IMR-90 (cell line): ENCODE measurements at regions not wholly inside any gene's neighbourhood (a gene's known extent, or its start where the extent isn't known, plus 50 kb on each side); places are given as distances from the start of the nearest gene placed in this dataset.

Source experiments
- ATAC-seq: fragments of 200-7000 bp; cut with Tn5 transposase; 2 replicates; pipeline ENCODE4 v1.9.1; 2020; ENCODE audit warnings: low read depth, mild to moderate bottlenecking, moderate library complexity
- BruUV-seq: library from RNA; stranded (reverse); fragments of 400-500 nt; replicated peaks from 2 replicates; lab custom pipeline; 2021; lab: Mats Ljungman, UMichigan
- CTCF ChIA-PET: fragments of 300-600 bp; formaldehyde crosslinking; extraction: SDS; loops from one replicate; lab custom pipeline; 2021; ENCODE audit warnings: antibody characterized with exemption; lab: Yijun Ruan, JAX
- POLR2A ChIA-PET: fragments of 300-600 bp; sonication (Branson Sonifier 250); formaldehyde crosslinking; loops from one replicate; lab custom pipeline; 2022; ENCODE audit warnings: antibody characterized with exemption; ENCODE audit not compliant: unreplicated experiment; lab: Charles Lee
- DNase-seq: peaks from one replicate; pipeline ENCODE4 v3.0.0; 2013
- H2AFZ ChIP-seq: replicated peaks from 2 replicates; pipeline ENCODE3; 2013; ENCODE audit warnings: low read length, mild to moderate bottlenecking; ENCODE audit not compliant: poor library complexity
- H2AK5ac ChIP-seq: 2 replicates; pipeline ENCODE4 v1.6.1; 2013; ENCODE audit warnings: low read depth, low read length, inconsistent platforms
- H2AK9ac ChIP-seq: replicated peaks from 2 replicates; pipeline ENCODE3; 2013; ENCODE audit warnings: mild to moderate bottlenecking, low read depth, low read length, moderate library complexity; ENCODE audit not compliant: poor library complexity
- H2BK120ac ChIP-seq: 2 replicates; pipeline ENCODE4 v1.6.1; 2013; ENCODE audit warnings: low read depth, low read length, inconsistent platforms
- H2BK15ac ChIP-seq: 3 replicates; pipeline ENCODE4 v1.6.1; 2013; ENCODE audit warnings: low read depth, low read length, inconsistent platforms
- H2BK20ac ChIP-seq: 2 replicates; pipeline ENCODE4 v1.6.1; 2013; ENCODE audit warnings: low read depth, mild to moderate bottlenecking, inconsistent platforms, low read length, moderate library complexity
- H2BK5ac ChIP-seq: 2 replicates; pipeline ENCODE4 v1.6.1; 2013; ENCODE audit warnings: mild to moderate bottlenecking, low read depth, low read length, inconsistent platforms; ENCODE audit not compliant: poor library complexity, severe bottlenecking
- H3K14ac ChIP-seq: replicated peaks from 2 replicates; pipeline ENCODE4 v1.6.1; 2013; ENCODE audit warnings: low read depth, low read length, inconsistent platforms
- H3K18ac ChIP-seq: 2 replicates; pipeline ENCODE4 v1.6.1; 2013; ENCODE audit warnings: low read depth, low read length, control low read depth
- H3K23ac ChIP-seq: 2 replicates; pipeline ENCODE4 v1.6.1; 2013; ENCODE audit warnings: low read depth, low read length, inconsistent platforms
- H3K27ac ChIP-seq: 2 replicates; pipeline ENCODE4 v1.5.1; 2013; ENCODE audit warnings: mild to moderate bottlenecking, control low read depth, low read length; ENCODE audit not compliant: insufficient read depth
- H3K27me3 ChIP-seq: 2 replicates; pipeline ENCODE4 v1.6.1; 2013; ENCODE audit warnings: low read length; ENCODE audit not compliant: control insufficient read depth, insufficient read depth
- H3K36me3 ChIP-seq: 2 replicates; pipeline ENCODE4 v1.6.1; 2013; ENCODE audit warnings: low read length, mixed read lengths; ENCODE audit not compliant: control insufficient read depth, insufficient read depth
- H3K4ac ChIP-seq: 2 replicates; pipeline ENCODE4 v1.6.1; 2013; ENCODE audit warnings: low read depth, low read length, inconsistent platforms
- H3K4me1 ChIP-seq: 2 replicates; pipeline ENCODE4 v1.6.1; 2013; ENCODE audit warnings: low read length, mixed read lengths; ENCODE audit not compliant: control insufficient read depth, insufficient read depth
- H3K4me2 ChIP-seq: 2 replicates; pipeline ENCODE4 v1.6.1; 2013; ENCODE audit warnings: low read depth, mild to moderate bottlenecking, control low read depth, low read length, moderate library complexity
- H3K4me3 ChIP-seq: 2 replicates; pipeline ENCODE4 v1.5.1; 2013; ENCODE audit warnings: low read depth, mild to moderate bottlenecking, control low read depth, low read length, moderate library complexity; ENCODE audit not compliant: insufficient read depth
- H3K56ac ChIP-seq: 2 replicates; pipeline ENCODE4 v1.6.1; 2013; ENCODE audit warnings: low read length, inconsistent platforms; ENCODE audit not compliant: insufficient read depth; ENCODE audit errors: extremely low read depth
- H3K79me1 ChIP-seq, 2 experiments: 2 replicates each; pipeline ENCODE4 v1.6.1; 2013; ENCODE audit warnings: low read length in 2 of 2, inconsistent platforms in 1 of 2, low read depth in 1 of 2
- H3K9ac ChIP-seq: 2 replicates; pipeline ENCODE4 v1.6.1; 2013; ENCODE audit warnings: low read depth, low read length, control low read depth
- H3K9me1 ChIP-seq: 2 replicates; pipeline ENCODE4 v1.6.1; 2013; ENCODE audit warnings: low read length, inconsistent platforms; ENCODE audit not compliant: insufficient read depth
- H3K9me3 ChIP-seq: 2 replicates; pipeline ENCODE4 v1.6.1; 2013; ENCODE audit warnings: low read length; ENCODE audit not compliant: control insufficient read depth, insufficient read depth
- H4K20me1 ChIP-seq: 2 replicates; pipeline ENCODE4 v1.6.1; 2013; ENCODE audit warnings: low read length, inconsistent platforms; ENCODE audit not compliant: insufficient read depth
- H4K5ac ChIP-seq: 2 replicates; pipeline ENCODE4 v1.6.1; 2013; ENCODE audit warnings: mild to moderate bottlenecking, low read depth, low read length, control low read depth
- H4K8ac ChIP-seq, 2 experiments: 2 replicates each; pipeline ENCODE4 v1.6.1; 2013; ENCODE audit warnings: low read depth in 2 of 2, low read length in 2 of 2, control low read depth in 1 of 2, inconsistent platforms in 1 of 2
- H4K91ac ChIP-seq: 2 replicates; pipeline ENCODE4 v1.6.1; 2013; ENCODE audit warnings: low read depth, low read length, inconsistent platforms; ENCODE audit not compliant: insufficient read depth
- BHLHE40 ChIP-seq: fragments of 150-350 bp; IDR thresholded peaks from 2 replicates; pipeline ENCODE4 v1.6.1; 2016; ENCODE audit warnings: mild to moderate bottlenecking, low read depth, low read length
- CEBPB ChIP-seq: IDR thresholded peaks from 2 replicates; pipeline ENCODE4 v1.6.1; 2012; ENCODE audit warnings: low read depth, low read length, improper control_type of control experiment
- CHD1 ChIP-seq: IDR thresholded peaks from 2 replicates; pipeline ENCODE4 v1.6.1; 2012; ENCODE audit warnings: low read depth, low read length, improper control_type of control experiment
- CTCF ChIP-seq: conservative IDR thresholded peaks from 2 replicates; pipeline ENCODE4 v1.5.1; 2012; ENCODE audit warnings: mild to moderate bottlenecking, low read depth, low read length, improper control_type of control experiment
- ELK1 ChIP-seq: fragments of 150-350 bp; IDR thresholded peaks from 2 replicates; pipeline ENCODE4 v1.6.1; 2016; ENCODE audit warnings: low read depth, mild to moderate bottlenecking, low read length, moderate library complexity, borderline replicate concordance
- FOS ChIP-seq: fragments of 150-350 bp; IDR thresholded peaks from 2 replicates; pipeline ENCODE4 v1.6.1; 2016; ENCODE audit warnings: low read depth, low read length
- MAFK ChIP-seq: IDR thresholded peaks from 2 replicates; pipeline ENCODE4 v1.6.1; 2012; ENCODE audit warnings: low read depth, low read length, improper control_type of control experiment
- MAZ ChIP-seq: IDR thresholded peaks from 2 replicates; pipeline ENCODE4 v1.6.1; 2012; ENCODE audit warnings: low read depth, mild to moderate bottlenecking, low read length, improper control_type of control experiment, moderate library complexity, borderline replicate concordance
- MXI1 ChIP-seq: IDR thresholded peaks from 2 replicates; pipeline ENCODE4 v1.6.1; 2012; ENCODE audit warnings: low read depth, mild to moderate bottlenecking, low read length, moderate library complexity, borderline replicate concordance
- NFE2L2 ChIP-seq: fragments of 150-350 bp; IDR thresholded peaks from 2 replicates; pipeline ENCODE4 v1.6.1; 2016; ENCODE audit warnings: low read depth, mild to moderate bottlenecking, low read length
- POLR2A ChIP-seq: IDR thresholded peaks from 2 replicates; pipeline ENCODE4 v1.6.1; 2012; ENCODE audit warnings: mild to moderate bottlenecking, low read depth, low read length
- RAD21 ChIP-seq: IDR thresholded peaks from 2 replicates; pipeline ENCODE4 v1.6.1; 2012; ENCODE audit warnings: low read length, improper control_type of control experiment
- RCOR1 ChIP-seq: IDR thresholded peaks from 2 replicates; pipeline ENCODE4 v1.6.1; 2012; ENCODE audit warnings: mild to moderate bottlenecking, low read length, improper control_type of control experiment; ENCODE audit not compliant: insufficient replicate concordance
- RFX5 ChIP-seq: IDR thresholded peaks from 2 replicates; pipeline ENCODE4 v1.8.0; 2012; ENCODE audit warnings: low read depth, mild to moderate bottlenecking, low read length, moderate library complexity
- SMC3 ChIP-seq: fragments of 150-350 bp; IDR thresholded peaks from 2 replicates; pipeline ENCODE4 v1.6.1; 2016; ENCODE audit warnings: low read depth, mild to moderate bottlenecking, antibody characterized with exemption, low read length, moderate library complexity
- USF2 ChIP-seq: fragments of 150-350 bp; IDR thresholded peaks from 2 replicates; pipeline ENCODE4 v1.6.1; 2017; ENCODE audit warnings: mild to moderate bottlenecking, antibody characterized with exemption, low read length, low read depth
- WGBS, 2 experiments: methylation state at CpG; one replicate each; pipeline versions ENCODE4 v1.1.5 to v1.1.7; 2013; ENCODE audit warnings: missing lambda C conversion rate in 2 of 2; ENCODE audit not compliant: insufficient read length in 1 of 2; ENCODE audit errors: extremely low coverage in 2 of 2; 5-methylcytosine and 5-hydroxymethylcytosine counted together
- dilution Hi-C: fragments of 300-500 bp; cut with HindIII; formaldehyde crosslinking; loops from one replicate; pipeline ENCODE4 v1.14.3; 2018; ENCODE audit warnings: low sequenced_read_pairs; ENCODE audit not compliant: unreplicated experiment
- in situ Hi-C: fragments of 300-500 bp; cut with MboI; formaldehyde crosslinking; loops from 3 replicates; pipeline ENCODE4 v1.14.3; 2019; ENCODE audit warnings: low sequenced_read_pairs, inconsistent platforms, mixed read lengths
- intact Hi-C: fragments of 100-400 bp; cut with micrococcal nuclease; formaldehyde crosslinking; loops from 2 replicates; pipeline ENCODE4 v1.10.0; 2022

GRCh38 chr6:91152824-91153223 is 566.0 kb upstream of the MAP3K7 start:
- no peak overlapping the region for H3K9ac ChIP-seq
- H3K27ac ChIP-seq, result no peak overlapping the region
- no peak overlapping the region for H3K18ac ChIP-seq
- no peaks in the 10 kb centered on the region for H3K4me1 ChIP-seq
- no peak overlapping the region for H2AK9ac ChIP-seq
- H3K36me3 ChIP-seq, result no peaks in the 10 kb centered on the region
- no peak overlapping the region for H2BK120ac ChIP-seq
- H2BK5ac ChIP-seq, result no peak overlapping the region
- dilution Hi-C loops, result no loop called here
- no peak overlapping the region for H3K4me2 ChIP-seq
- POLR2A ChIA-PET, result no interaction called here
- no peak overlapping the region for H4K5ac ChIP-seq
- H4K20me1 ChIP-seq, result no peaks in the 10 kb centered on the region
- intact Hi-C loops, result no loop called here
- no peak overlapping the region for H2BK15ac ChIP-seq
- no peaks in the 10 kb centered on the region for H3K9me1 ChIP-seq
- no peak overlapping the region for H3K23ac ChIP-seq
- no peaks in the 10 kb centered on the region for H3K79me1 ChIP-seq
- no peak overlapping the region for H2AFZ ChIP-seq
- CTCF ChIA-PET, result no interaction called here
- no TSS peak for BruUV-seq
- ATAC-seq, result no peak
- no CpG with 5 or more reads among the region's 5 CpGs for WGBS, 2 experiments
- no peaks in the 10 kb centered on the region for H3K27me3 ChIP-seq
- no peak overlapping the region for H4K91ac ChIP-seq
- H4K8ac ChIP-seq, result no peak overlapping the region
- no peak overlapping the region for H3K4ac ChIP-seq
- no peak overlapping the region for H2AK5ac ChIP-seq
- no peak for TF ChIP-seq FOS
- no peak for TF ChIP-seq USF2
- TF ChIP-seq ELK1, result no peak
- TF ChIP-seq NFE2L2, result no peak
- no peak for TF ChIP-seq CEBPB
- TF ChIP-seq MAFK, result no peak
- no peak for TF ChIP-seq RCOR1
- TF ChIP-seq MAZ, result no peak
- TF ChIP-seq POLR2A, result no peak
- no peak for TF ChIP-seq RFX5
- TF ChIP-seq MXI1, result no peak
- no peak for TF ChIP-seq CTCF
- no peak for TF ChIP-seq SMC3
- TF ChIP-seq CHD1, result no peak
- TF ChIP-seq RAD21, result no peak
- TF ChIP-seq BHLHE40, result no peak
- in situ Hi-C loops, result no loop called here
- DNase-seq, result no peak
- no peak overlapping the region for H3K14ac ChIP-seq
- no peak overlapping the region for H3K56ac ChIP-seq
- no peaks in the 10 kb centered on the region for H3K9me3 ChIP-seq
- H3K4me3 ChIP-seq, result no peak overlapping the region
- no peak overlapping the region for H2BK20ac ChIP-seq
